ENCODE measurements at regions not wholly inside any gene's neighbourhood (a gene's known extent, or its start where the extent isn't known, plus 50 kb on each side); places are given as distances from the start of the nearest gene placed in this dataset.
A peak's percentile ranks its signal among the peaks of the same experiment; 100 is the strongest.

DNA sequence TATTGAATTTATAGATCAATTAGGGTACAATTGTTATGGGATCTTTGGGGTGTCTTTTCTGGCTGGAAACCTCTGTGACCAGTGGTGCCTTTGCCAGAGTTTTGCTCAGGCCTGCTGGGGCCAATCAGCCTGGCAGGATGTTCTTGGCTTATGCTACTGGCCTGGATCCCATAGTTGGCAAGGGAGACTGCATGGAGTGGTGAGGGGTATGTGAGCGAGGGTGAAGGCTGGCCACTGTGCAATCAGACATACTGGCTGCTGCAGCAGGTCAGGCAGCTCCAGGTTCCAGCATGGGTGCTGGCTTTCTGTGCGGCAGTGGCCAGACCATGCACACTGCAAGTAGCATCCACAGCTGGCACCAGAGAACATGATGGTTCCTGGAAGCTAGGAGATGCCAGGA is 1053.2 kb upstream of the GBE1 start:
- Histone ChIP-seq H3K27ac (ENCODE audit: low read length, poor library complexity, severe bottlenecking) (no peak overlapping the region), H3K14ac (ENCODE audit: low read length in 2 of 2) (peak overlapping the region in 1 of 2 experiments; percentile 11), H3K79me1 (replicated peaks; ENCODE audit: low read length, poor library complexity, severe bottlenecking) (no peaks in the 10 kb centered on the region), H2BK15ac (ENCODE audit: low read depth, poor library complexity, severe bottlenecking) (no peak overlapping the region), H3K9me3 (ENCODE audit: control insufficient read depth, low read length) (peaks cover 35% of the 10 kb centered on the region), H3K9ac (ENCODE audit: low read length) (no peak overlapping the region), H2AK5ac (ENCODE audit: low read length, severe bottlenecking) (no peak overlapping the region), H2BK5ac (ENCODE audit: low read depth, low read length, poor library complexity, severe bottlenecking) (no peak overlapping the region), H2BK120ac (ENCODE audit: low read depth, low read length) (no peak overlapping the region), H2AFZ (ENCODE audit: low read depth, low read length) (no peak overlapping the region), H4K91ac (ENCODE audit: low read length) (no peak overlapping the region), H3K27me3 (ENCODE audit: control insufficient read depth in 1 of 2, insufficient read depth in 1 of 2, low read length in 2 of 2) (no peaks in the 10 kb centered on the region), H3K36me3 (ENCODE audit: control insufficient read depth in 1 of 2, insufficient read depth in 2 of 2, low read depth in 1 of 2, low read length in 2 of 2) (peaks cover 0 to 3% of the 10 kb centered on the region in 2 experiments), H3K4me3 (ENCODE audit: insufficient read depth in 1 of 2, low read depth in 1 of 2, low read length in 2 of 2) (no peak overlapping the region), H3K4me2 (ENCODE audit: low read length, poor library complexity, severe bottlenecking) (no peak overlapping the region), H3K18ac (ENCODE audit: low read depth in 1 of 2, low read length in 2 of 2) (no peak overlapping the region), H3K4me1 (ENCODE audit: control insufficient read depth, insufficient read depth, low read depth, low read length) (peaks cover 2% of the 10 kb centered on the region), H3K4ac (ENCODE audit: low read depth in 1 of 2, low read length in 2 of 2) (no peak overlapping the region), H2BK12ac (ENCODE audit: low read length in 2 of 2) (no peak overlapping the region), H3K23ac (ENCODE audit: low read length in 2 of 2) (no peak overlapping the region), H4K8ac (ENCODE audit: low read length) (no peak overlapping the region)
- 82% methylated on average over 2 of the region's 2 CpGs for WGBS
- no peak for DNase-seq

- no peaks in the 10 kb centered on the region for H3K79me1 ChIP-seq (replicated peaks; ENCODE audit: low read length, poor library complexity, severe bottlenecking)
- no peak overlapping the region for H2AFZ ChIP-seq (ENCODE audit: low read depth, low read length)
- H4K8ac ChIP-seq (ENCODE audit: low read length) = no peak overlapping the region
- no peak overlapping the region for H3K4ac ChIP-seq (ENCODE audit: low read depth in 1 of 2, low read length in 2 of 2)
- H2BK12ac ChIP-seq (ENCODE audit: low read length in 2 of 2) = no peak overlapping the region
- no peak overlapping the region for H3K4me3 ChIP-seq (ENCODE audit: insufficient read depth in 1 of 2, low read depth in 1 of 2, low read length in 2 of 2)
- H3K14ac ChIP-seq (ENCODE audit: low read length in 2 of 2) = no peak overlapping the region
- no peak for DNase-seq
- no peak overlapping the region for H2AK5ac ChIP-seq (ENCODE audit: low read length, severe bottlenecking)
- no peak overlapping the region for H3K27ac ChIP-seq (ENCODE audit: low read length, poor library complexity, severe bottlenecking)
- H3K4me1 ChIP-seq (ENCODE audit: control insufficient read depth, insufficient read depth, low read depth, low read length) = no peaks in the 10 kb centered on the region
- no peak overlapping the region for H3K4me2 ChIP-seq (ENCODE audit: low read length, poor library complexity, severe bottlenecking)
- no peak overlapping the region for H2BK5ac ChIP-seq (ENCODE audit: low read depth, low read length, poor library complexity, severe bottlenecking)
- H2BK120ac ChIP-seq (ENCODE audit: low read depth, low read length) = no peak overlapping the region
- no peak overlapping the region for H3K18ac ChIP-seq (ENCODE audit: low read depth in 1 of 2, low read length in 2 of 2)
- no peak overlapping the region for H3K23ac ChIP-seq (ENCODE audit: low read length in 2 of 2)
- no peak overlapping the region for H4K91ac ChIP-seq (ENCODE audit: low read length)
- no peak overlapping the region for H3K9ac ChIP-seq (ENCODE audit: low read length)
- 94% methylated on average over 19 of the region's 23 CpGs for WGBS
- H2BK15ac ChIP-seq (ENCODE audit: low read depth, poor library complexity, severe bottlenecking) = no peak overlapping the region
- H3K9me3 ChIP-seq (ENCODE audit: control insufficient read depth, low read length) = peaks cover 23% of the 10 kb centered on the region
- H3K27me3 ChIP-seq (ENCODE audit: control insufficient read depth in 1 of 2, insufficient read depth in 1 of 2, low read length in 2 of 2) = no peaks in the 10 kb centered on the region
- no peaks in the 10 kb centered on the region for H3K36me3 ChIP-seq (ENCODE audit: control insufficient read depth in 1 of 2, insufficient read depth in 2 of 2, low read depth in 1 of 2, low read length in 2 of 2)
Observed at GRCh38 chr3:82807781-82808180, 1046.3 kb upstream of the GBE1 start.

DNA sequence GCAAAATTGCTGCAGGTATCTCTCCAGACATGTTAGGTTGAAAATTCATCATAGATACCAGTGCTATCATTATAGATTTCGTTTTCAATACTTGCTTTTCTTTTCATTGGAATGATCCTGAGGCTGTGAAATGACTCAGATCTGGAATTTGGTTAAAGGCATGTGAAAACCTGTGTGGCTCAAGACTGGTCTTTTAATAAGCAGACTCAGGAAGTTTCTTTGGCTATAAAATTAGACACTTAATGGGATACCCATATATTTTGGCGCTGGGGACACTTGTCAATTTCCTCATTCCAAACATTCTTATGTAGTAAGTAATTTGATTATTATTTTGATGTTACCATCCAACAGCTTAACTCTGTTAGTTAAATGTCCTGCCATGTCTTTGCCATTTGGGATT is 1041.1 kb upstream of the GBE1 start:
- H3K4me3 ChIP-seq (ENCODE audit: insufficient read depth in 1 of 2, low read depth in 1 of 2, low read length in 2 of 2) = no peak overlapping the region
- no peak overlapping the region for H2BK12ac ChIP-seq (ENCODE audit: low read length in 2 of 2)
- no peaks in the 10 kb centered on the region for H3K27me3 ChIP-seq (ENCODE audit: control insufficient read depth in 1 of 2, insufficient read depth in 1 of 2, low read length in 2 of 2)
- no peaks in the 10 kb centered on the region for H3K79me1 ChIP-seq (replicated peaks; ENCODE audit: low read length, poor library complexity, severe bottlenecking)
- no peak overlapping the region for H3K23ac ChIP-seq (ENCODE audit: low read length in 2 of 2)
- no peak overlapping the region for H3K9ac ChIP-seq (ENCODE audit: low read length)
- no peak overlapping the region for H2BK120ac ChIP-seq (ENCODE audit: low read depth, low read length)
- H3K4me1 ChIP-seq (ENCODE audit: control insufficient read depth, insufficient read depth, low read depth, low read length) = no peaks in the 10 kb centered on the region
- H2BK5ac ChIP-seq (ENCODE audit: low read depth, low read length, poor library complexity, severe bottlenecking) = no peak overlapping the region
- no peak overlapping the region for H3K4me2 ChIP-seq (ENCODE audit: low read length, poor library complexity, severe bottlenecking)
- no peak overlapping the region for H3K4ac ChIP-seq (ENCODE audit: low read depth in 1 of 2, low read length in 2 of 2)
- H2AFZ ChIP-seq (ENCODE audit: low read depth, low read length) = no peak overlapping the region
- H3K18ac ChIP-seq (ENCODE audit: low read depth in 1 of 2, low read length in 2 of 2) = no peak overlapping the region
- H3K27ac ChIP-seq (ENCODE audit: low read length, poor library complexity, severe bottlenecking) = no peak overlapping the region
- H2AK5ac ChIP-seq (ENCODE audit: low read length, severe bottlenecking) = no peak overlapping the region
- H4K8ac ChIP-seq (ENCODE audit: low read length) = no peak overlapping the region
- WGBS = 93% methylated on average over 2 of the region's 2 CpGs
- DNase-seq = no peak
- H2BK15ac ChIP-seq (ENCODE audit: low read depth, poor library complexity, severe bottlenecking) = no peak overlapping the region
- peaks cover 4% of the 10 kb centered on the region for H3K9me3 ChIP-seq (ENCODE audit: control insufficient read depth, low read length)
- H4K91ac ChIP-seq (ENCODE audit: low read length) = no peak overlapping the region
- no peaks in the 10 kb centered on the region for H3K36me3 ChIP-seq (ENCODE audit: control insufficient read depth in 1 of 2, insufficient read depth in 2 of 2, low read depth in 1 of 2, low read length in 2 of 2)
- no peak overlapping the region for H3K14ac ChIP-seq (ENCODE audit: low read length in 2 of 2)

- Histone ChIP-seq H2AFZ (ENCODE audit: low read depth, low read length) (no peak overlapping the region), H2BK5ac (ENCODE audit: low read depth, low read length, poor library complexity, severe bottlenecking) (no peak overlapping the region), H2BK12ac (ENCODE audit: low read length in 2 of 2) (no peak overlapping the region), H3K36me3 (ENCODE audit: control insufficient read depth in 1 of 2, insufficient read depth in 2 of 2, low read depth in 1 of 2, low read length in 2 of 2) (no peaks in the 10 kb centered on the region), H3K27ac (ENCODE audit: low read length, poor library complexity, severe bottlenecking) (no peak overlapping the region), H3K23ac (ENCODE audit: low read length in 2 of 2) (no peak overlapping the region), H3K4me3 (ENCODE audit: insufficient read depth in 1 of 2, low read depth in 1 of 2, low read length in 2 of 2) (no peak overlapping the region), H2BK120ac (ENCODE audit: low read depth, low read length) (no peak overlapping the region), H3K4me1 (ENCODE audit: control insufficient read depth, insufficient read depth, low read depth, low read length) (no peaks in the 10 kb centered on the region), H3K79me1 (replicated peaks; ENCODE audit: low read length, poor library complexity, severe bottlenecking) (no peaks in the 10 kb centered on the region), H2BK15ac (ENCODE audit: low read depth, poor library complexity, severe bottlenecking) (no peak overlapping the region), H3K27me3 (ENCODE audit: control insufficient read depth in 1 of 2, insufficient read depth in 1 of 2, low read length in 2 of 2) (no peaks in the 10 kb centered on the region), H3K9me3 (ENCODE audit: control insufficient read depth, low read length) (no peaks in the 10 kb centered on the region), H4K8ac (ENCODE audit: low read length) (no peak overlapping the region), H4K91ac (ENCODE audit: low read length) (no peak overlapping the region), H3K9ac (ENCODE audit: low read length) (no peak overlapping the region), H3K4ac (ENCODE audit: low read depth in 1 of 2, low read length in 2 of 2) (no peak overlapping the region), H3K4me2 (ENCODE audit: low read length, poor library complexity, severe bottlenecking) (no peak overlapping the region), H2AK5ac (ENCODE audit: low read length, severe bottlenecking) (no peak overlapping the region), H3K14ac (ENCODE audit: low read length in 2 of 2) (no peak overlapping the region), H3K18ac (ENCODE audit: low read depth in 1 of 2, low read length in 2 of 2) (no peak overlapping the region)
- no peak for DNase-seq
Observed at GRCh38 chr3:82800248-82800647, 1038.8 kb upstream of the GBE1 start.

Measured in mesenchymal stem cell (in vitro differentiated cells and primary cell).